22Rv1 (cell line): ENCODE measurements at regions not wholly inside any gene's neighbourhood (a gene's known extent, or its start where the extent isn't known, plus 50 kb on each side); places are given as distances from the start of the nearest gene placed in this dataset.

Source experiments
- ZFX ChIP-seq: fragments of 450-650 bp; IDR thresholded peaks from 2 replicates; pipeline ENCODE4 v1.6.1; 2017; ENCODE audit warnings: antibody characterized with exemption, borderline replicate concordance
- TF ChIP-seq, protein P1 (sequence below): fragments of 450-650 bp; IDR thresholded peaks from 2 replicates; pipeline ENCODE4 v1.5.1; 2017; ENCODE audit warnings: mild to moderate bottlenecking

DNA sequence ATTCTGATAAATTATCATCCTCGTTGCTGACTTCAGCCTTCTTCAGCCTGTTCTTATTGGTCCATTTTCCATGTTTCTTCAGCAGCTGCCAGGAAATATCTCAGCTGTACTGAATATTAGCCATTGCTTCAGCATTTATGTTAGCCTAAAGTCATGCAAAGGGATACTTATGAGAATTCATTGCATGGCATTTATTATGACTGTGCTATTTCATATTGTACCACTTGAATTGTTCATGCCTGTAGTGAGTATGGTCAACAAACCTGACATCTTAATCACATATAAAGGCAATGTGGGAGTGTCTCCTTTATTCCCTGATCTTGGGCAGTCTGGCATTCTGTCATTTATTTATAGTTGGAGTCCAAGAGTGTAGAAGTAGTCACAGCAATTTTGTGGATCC is 193.4 kb upstream of the SLC35B3 start:
- TF ChIP-seq, protein P1, sequence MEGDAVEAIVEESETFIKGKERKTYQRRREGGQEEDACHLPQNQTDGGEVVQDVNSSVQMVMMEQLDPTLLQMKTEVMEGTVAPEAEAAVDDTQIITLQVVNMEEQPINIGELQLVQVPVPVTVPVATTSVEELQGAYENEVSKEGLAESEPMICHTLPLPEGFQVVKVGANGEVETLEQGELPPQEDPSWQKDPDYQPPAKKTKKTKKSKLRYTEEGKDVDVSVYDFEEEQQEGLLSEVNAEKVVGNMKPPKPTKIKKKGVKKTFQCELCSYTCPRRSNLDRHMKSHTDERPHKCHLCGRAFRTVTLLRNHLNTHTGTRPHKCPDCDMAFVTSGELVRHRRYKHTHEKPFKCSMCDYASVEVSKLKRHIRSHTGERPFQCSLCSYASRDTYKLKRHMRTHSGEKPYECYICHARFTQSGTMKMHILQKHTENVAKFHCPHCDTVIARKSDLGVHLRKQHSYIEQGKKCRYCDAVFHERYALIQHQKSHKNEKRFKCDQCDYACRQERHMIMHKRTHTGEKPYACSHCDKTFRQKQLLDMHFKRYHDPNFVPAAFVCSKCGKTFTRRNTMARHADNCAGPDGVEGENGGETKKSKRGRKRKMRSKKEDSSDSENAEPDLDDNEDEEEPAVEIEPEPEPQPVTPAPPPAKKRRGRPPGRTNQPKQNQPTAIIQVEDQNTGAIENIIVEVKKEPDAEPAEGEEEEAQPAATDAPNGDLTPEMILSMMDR, result no peak
- TF ChIP-seq ZFX, result no peak
